ENCODE measurements at regions not wholly inside any gene's neighbourhood (a gene's known extent, or its start where the extent isn't known, plus 50 kb on each side); places are given as distances from the start of the nearest gene placed in this dataset.

- TF ChIP-seq POLR2AphosphoS5 (IDR thresholded peaks at IDR 0.05; ENCODE audit: low read depth, low read length) (no peak), POLR2A (IDR thresholded peaks at IDR 0.05; ENCODE audit: low read depth, low read length) (no peak), SPI1 (IDR thresholded peaks at IDR 0.05; ENCODE audit: low read depth, low read length) (no peak), TAF1 (IDR thresholded peaks at IDR 0.05; ENCODE audit: low read depth, low read length) (no peak), PAX5 (IDR thresholded peaks at IDR 0.05; ENCODE audit: insufficient read depth, low read length, severe bottlenecking) (no peak), POU2F2 (IDR thresholded peaks at IDR 0.05; ENCODE audit: low read depth, low read length) (no peak)
Measured at GRCh38 chr9:73065439-73065838, 86.2 kb upstream of the ANXA1 start.
